GM23338 (cell line): ENCODE measurements at regions not wholly inside any gene's neighbourhood (a gene's known extent, or its start where the extent isn't known, plus 50 kb on each side); places are given as distances from the start of the nearest gene placed in this dataset.
A peak's percentile ranks its signal among the peaks of the same experiment; 100 is the strongest.

ENCODE experiments used
- ATAC-seq: fragments of 200-7000 bp; cut with Tn5 transposase; 3 replicates; pipeline ENCODE4 v1.9.1; 2020
- DNase-seq: peaks from one replicate; pipeline ENCODE4 v3.0.0-alpha.2; 2015; ENCODE audit warnings: low spot score
- H2AFZ ChIP-seq: fragments of 200-600 bp; sonication (generic); 2 replicates; pipeline ENCODE4 v1.8.0; 2016; ENCODE audit warnings: antibody characterized with exemption, mild to moderate bottlenecking, moderate library complexity
- H3F3A ChIP-seq: fragments of 200-600 bp; sonication (generic); replicated peaks from 2 replicates; pipeline ENCODE4 v1.8.0; 2017; ENCODE audit warnings: antibody characterized with exemption, mixed run types, low read depth
- H3K27ac ChIP-seq: fragments of 200-600 bp; sonication (generic); 2 replicates; pipeline ENCODE4 v1.6.1; 2016; ENCODE audit warnings: low read depth
- H3K27me3 ChIP-seq: fragments of 200-600 bp; sonication (generic); 2 replicates; pipeline ENCODE4 v1.8.0; 2016; ENCODE audit warnings: mild to moderate bottlenecking, mixed run types, moderate library complexity; ENCODE audit not compliant: insufficient read depth
- H3K36me3 ChIP-seq: fragments of 200-600 bp; sonication (generic); 2 replicates; pipeline ENCODE4 v1.8.0; 2016; ENCODE audit warnings: mild to moderate bottlenecking; ENCODE audit not compliant: insufficient read depth
- H3K4me1 ChIP-seq: fragments of 200-600 bp; sonication (generic); 2 replicates; pipeline ENCODE4 v1.8.0; 2016; ENCODE audit warnings: mild to moderate bottlenecking, moderate library complexity; ENCODE audit not compliant: insufficient read depth
- H3K4me2 ChIP-seq: fragments of 200-600 bp; sonication (generic); 2 replicates; pipeline ENCODE4 v1.7.1; 2017; ENCODE audit warnings: mixed run types
- H3K4me3 ChIP-seq: fragments of 200-600 bp; sonication (generic); 2 replicates; pipeline ENCODE4 v1.6.1; 2016; ENCODE audit warnings: mixed run types
- H3K79me2 ChIP-seq: fragments of 200-600 bp; sonication (generic); replicated peaks from 2 replicates; pipeline ENCODE4 v1.8.0; 2017; ENCODE audit warnings: mild to moderate bottlenecking; ENCODE audit not compliant: insufficient read depth
- H3K9me2 ChIP-seq: fragments of 200-600 bp; sonication (generic); 2 replicates; pipeline ENCODE4 v1.8.0; 2017; ENCODE audit not compliant: insufficient read depth
- H4K20me1 ChIP-seq: fragments of 200-600 bp; sonication (generic); replicated peaks from 2 replicates; pipeline ENCODE4 v1.8.0; 2017; ENCODE audit warnings: mild to moderate bottlenecking; ENCODE audit not compliant: insufficient read depth
- H3K27ac Mint-ChIP-seq: 2 replicates; pipeline ENCODE4 v1.8.0; 2020; ENCODE audit warnings: inconsistent platforms, mild to moderate bottlenecking, moderate library complexity, mixed read lengths
- H3K27me3 Mint-ChIP-seq: 3 replicates; pipeline ENCODE4 v1.8.0; 2022; ENCODE audit warnings: low read depth, mild to moderate bottlenecking, moderate library complexity, mixed read lengths, inconsistent platforms; ENCODE audit not compliant: insufficient read depth, poor library complexity
- H3K36me3 Mint-ChIP-seq: 3 replicates; pipeline ENCODE4 v1.8.0; 2021; ENCODE audit warnings: low read depth, mild to moderate bottlenecking, inconsistent platforms, moderate library complexity, mixed read lengths
- H3K4me1 Mint-ChIP-seq: 3 replicates; pipeline ENCODE4 v1.8.0; 2020; ENCODE audit warnings: mild to moderate bottlenecking, inconsistent platforms, mixed read lengths
- H3K4me3 Mint-ChIP-seq: 3 replicates; pipeline ENCODE4 v1.8.0; 2021; ENCODE audit warnings: moderate library complexity, mild to moderate bottlenecking, inconsistent platforms, mixed read lengths
- H3K9me3 Mint-ChIP-seq: 3 replicates; pipeline ENCODE4 v1.8.0; 2020; ENCODE audit warnings: moderate library complexity, mild to moderate bottlenecking, inconsistent platforms, mixed read lengths
- CREB1 ChIP-seq: fragments of 250-450 bp; sonication (Bioruptor Pico); IDR thresholded peaks from 2 replicates; pipeline ENCODE4 v1.5.0; 2020; ENCODE audit warnings: low read depth, mild to moderate bottlenecking, moderate library complexity
- EZH2 ChIP-seq: fragments of 200-600 bp; sonication (generic); IDR thresholded peaks from one replicate; pipeline ENCODE4 v1.8.0; 2017; ENCODE audit warnings: antibody characterized with exemption, mild to moderate bottlenecking, low read depth; ENCODE audit not compliant: unreplicated experiment
- EZH2phosphoT487 ChIP-seq: fragments of 200-600 bp; sonication (generic); IDR thresholded peaks from one replicate; pipeline ENCODE4 v1.8.1; 2018; ENCODE audit warnings: antibody characterized with exemption; ENCODE audit not compliant: unreplicated experiment
- JUNB ChIP-seq: IDR thresholded peaks from one replicate; pipeline ENCODE4 v1.6.1; 2016; ENCODE audit warnings: antibody characterized with exemption; ENCODE audit not compliant: unreplicated experiment
- NANOG ChIP-seq: IDR thresholded peaks from 2 replicates; pipeline ENCODE4 v1.6.1; 2016; ENCODE audit warnings: antibody characterized with exemption, borderline replicate concordance
- POLR2AphosphoS5 ChIP-seq: IDR thresholded peaks from 2 replicates; pipeline ENCODE4 v1.6.1; 2016; ENCODE audit warnings: antibody characterized with exemption, low read depth
- STAT1 ChIP-seq: IDR thresholded peaks from one replicate; pipeline ENCODE4 v1.6.1; 2016; ENCODE audit warnings: antibody characterized with exemption; ENCODE audit not compliant: unreplicated experiment
- ZNF114 ChIP-seq: fragments of 250-450 bp; sonication (Bioruptor Pico); IDR thresholded peaks from 2 replicates; pipeline ENCODE4 v1.5.0; 2020; ENCODE audit warnings: mild to moderate bottlenecking, moderate library complexity
- ZNF331 ChIP-seq: fragments of 250-450 bp; sonication (Bioruptor Pico); IDR thresholded peaks from 2 replicates; pipeline ENCODE4 v1.5.0; 2020; ENCODE audit warnings: low read depth, mild to moderate bottlenecking, moderate library complexity
- TF ChIP-seq, protein P1 (sequence below): IDR thresholded peaks from one replicate; pipeline ENCODE4 v1.6.1; 2018; ENCODE audit warnings: antibody characterized with exemption; ENCODE audit not compliant: unreplicated experiment
- TF ChIP-seq, protein P2 (sequence below): IDR thresholded peaks from 2 replicates; pipeline ENCODE4 v1.6.1; 2016; ENCODE audit warnings: antibody characterized with exemption
- TF ChIP-seq, protein P3 (sequence below), 2 experiments: fragments of 200-600 bp in 1 of 2; sonication (generic) in 1 of 2; conservative IDR thresholded peaks; 2 replicates each; pipeline versions ENCODE4 v1.5.1 to v1.6.1; 2016 to 2017; ENCODE audit warnings: antibody characterized with exemption in 2 of 2, low read depth in 2 of 2, mild to moderate bottlenecking in 2 of 2, moderate library complexity in 1 of 2
- TF ChIP-seq, protein P4 (sequence below): fragments of 250-450 bp; sonication (Bioruptor Pico); IDR thresholded peaks from 2 replicates; pipeline ENCODE4 v1.5.0; 2020; ENCODE audit warnings: mild to moderate bottlenecking, moderate library complexity

DNA sequence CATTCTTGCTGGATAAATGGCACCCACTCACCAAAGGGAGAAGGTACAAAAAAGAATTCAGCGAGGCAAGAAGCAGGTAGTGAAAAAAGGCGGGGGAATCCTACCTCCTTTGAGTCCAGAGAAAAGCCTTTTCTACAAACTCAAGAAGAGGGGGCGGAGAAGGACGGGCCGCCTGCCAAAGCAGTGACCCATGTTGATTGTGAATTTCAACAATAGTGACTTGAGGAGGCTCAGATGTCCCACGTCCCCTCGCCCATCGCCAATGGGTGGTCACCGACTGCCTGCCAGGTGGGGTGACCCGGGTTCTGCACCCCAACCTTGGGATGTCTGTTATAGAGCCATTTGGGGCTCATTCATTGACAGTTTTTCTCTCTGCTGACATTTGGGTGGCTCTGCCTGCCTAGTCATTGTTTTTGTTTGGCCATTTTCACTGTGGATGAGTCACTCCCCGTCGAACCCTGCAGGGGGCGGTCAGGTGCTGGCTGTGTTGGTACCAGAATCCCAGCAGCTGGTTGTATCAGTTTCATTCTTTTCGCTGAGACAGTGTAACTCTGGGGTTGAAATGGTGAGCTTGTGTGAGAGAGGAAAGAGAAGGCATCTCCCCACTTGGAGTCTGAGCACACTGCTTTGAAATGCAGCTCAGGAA is 163.4 kb upstream of the NCAM1 start:
- Histone ChIP-seq H3K27me3 (no peaks in the 10 kb centered on the region), H2AFZ (peak overlapping the region; percentile 70; the same call in 1 of the 2 replicates), H3K36me3 (no peaks in the 10 kb centered on the region), H3K4me3 (no peak overlapping the region), H3K4me2 (peak overlapping the region; percentile 68), H3K27ac (no peak overlapping the region), H3F3A (no peaks in the 10 kb centered on the region), H3K9me2 (no peaks in the 10 kb centered on the region), H3K79me2 (no peaks in the 10 kb centered on the region), H3K4me1 (peaks cover 11% of the 10 kb centered on the region), H4K20me1 (no peaks in the 10 kb centered on the region)
- Mint-ChIP-seq H3K4me1 (peaks cover 30% of the 10 kb centered on the region), H3K36me3 (no peaks in the 10 kb centered on the region), H3K27me3 (peaks cover 9% of the 10 kb centered on the region), H3K9me3 (no peaks in the 10 kb centered on the region), H3K4me3 (no peak overlapping the region), H3K27ac (peak overlapping the region; percentile 81)
- peak; percentile 70 for DNase-seq
- TF ChIP-seq JUNB (no peak), CREB1 (CRISPR knock-in tag) (0 out of 2 replicates have a peak, but pooled peaks have one; percentile 7), ZNF114 (CRISPR knock-in tag) (0 out of 2 replicates have a peak, but pooled peaks have one; percentile 33), EZH2phosphoT487 (no peak), POLR2AphosphoS5 (no peak), ZNF331 (CRISPR knock-in tag) (no peak), NANOG (no peak), EZH2 (no peak), STAT1 (no peak)
- TF ChIP-seq, protein P1, sequence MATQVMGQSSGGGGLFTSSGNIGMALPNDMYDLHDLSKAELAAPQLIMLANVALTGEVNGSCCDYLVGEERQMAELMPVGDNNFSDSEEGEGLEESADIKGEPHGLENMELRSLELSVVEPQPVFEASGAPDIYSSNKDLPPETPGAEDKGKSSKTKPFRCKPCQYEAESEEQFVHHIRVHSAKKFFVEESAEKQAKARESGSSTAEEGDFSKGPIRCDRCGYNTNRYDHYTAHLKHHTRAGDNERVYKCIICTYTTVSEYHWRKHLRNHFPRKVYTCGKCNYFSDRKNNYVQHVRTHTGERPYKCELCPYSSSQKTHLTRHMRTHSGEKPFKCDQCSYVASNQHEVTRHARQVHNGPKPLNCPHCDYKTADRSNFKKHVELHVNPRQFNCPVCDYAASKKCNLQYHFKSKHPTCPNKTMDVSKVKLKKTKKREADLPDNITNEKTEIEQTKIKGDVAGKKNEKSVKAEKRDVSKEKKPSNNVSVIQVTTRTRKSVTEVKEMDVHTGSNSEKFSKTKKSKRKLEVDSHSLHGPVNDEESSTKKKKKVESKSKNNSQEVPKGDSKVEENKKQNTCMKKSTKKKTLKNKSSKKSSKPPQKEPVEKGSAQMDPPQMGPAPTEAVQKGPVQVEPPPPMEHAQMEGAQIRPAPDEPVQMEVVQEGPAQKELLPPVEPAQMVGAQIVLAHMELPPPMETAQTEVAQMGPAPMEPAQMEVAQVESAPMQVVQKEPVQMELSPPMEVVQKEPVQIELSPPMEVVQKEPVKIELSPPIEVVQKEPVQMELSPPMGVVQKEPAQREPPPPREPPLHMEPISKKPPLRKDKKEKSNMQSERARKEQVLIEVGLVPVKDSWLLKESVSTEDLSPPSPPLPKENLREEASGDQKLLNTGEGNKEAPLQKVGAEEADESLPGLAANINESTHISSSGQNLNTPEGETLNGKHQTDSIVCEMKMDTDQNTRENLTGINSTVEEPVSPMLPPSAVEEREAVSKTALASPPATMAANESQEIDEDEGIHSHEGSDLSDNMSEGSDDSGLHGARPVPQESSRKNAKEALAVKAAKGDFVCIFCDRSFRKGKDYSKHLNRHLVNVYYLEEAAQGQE: no peak
- TF ChIP-seq, protein P2, sequence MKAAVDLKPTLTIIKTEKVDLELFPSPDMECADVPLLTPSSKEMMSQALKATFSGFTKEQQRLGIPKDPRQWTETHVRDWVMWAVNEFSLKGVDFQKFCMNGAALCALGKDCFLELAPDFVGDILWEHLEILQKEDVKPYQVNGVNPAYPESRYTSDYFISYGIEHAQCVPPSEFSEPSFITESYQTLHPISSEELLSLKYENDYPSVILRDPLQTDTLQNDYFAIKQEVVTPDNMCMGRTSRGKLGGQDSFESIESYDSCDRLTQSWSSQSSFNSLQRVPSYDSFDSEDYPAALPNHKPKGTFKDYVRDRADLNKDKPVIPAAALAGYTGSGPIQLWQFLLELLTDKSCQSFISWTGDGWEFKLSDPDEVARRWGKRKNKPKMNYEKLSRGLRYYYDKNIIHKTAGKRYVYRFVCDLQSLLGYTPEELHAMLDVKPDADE: no peak
- TF ChIP-seq, protein P3, sequence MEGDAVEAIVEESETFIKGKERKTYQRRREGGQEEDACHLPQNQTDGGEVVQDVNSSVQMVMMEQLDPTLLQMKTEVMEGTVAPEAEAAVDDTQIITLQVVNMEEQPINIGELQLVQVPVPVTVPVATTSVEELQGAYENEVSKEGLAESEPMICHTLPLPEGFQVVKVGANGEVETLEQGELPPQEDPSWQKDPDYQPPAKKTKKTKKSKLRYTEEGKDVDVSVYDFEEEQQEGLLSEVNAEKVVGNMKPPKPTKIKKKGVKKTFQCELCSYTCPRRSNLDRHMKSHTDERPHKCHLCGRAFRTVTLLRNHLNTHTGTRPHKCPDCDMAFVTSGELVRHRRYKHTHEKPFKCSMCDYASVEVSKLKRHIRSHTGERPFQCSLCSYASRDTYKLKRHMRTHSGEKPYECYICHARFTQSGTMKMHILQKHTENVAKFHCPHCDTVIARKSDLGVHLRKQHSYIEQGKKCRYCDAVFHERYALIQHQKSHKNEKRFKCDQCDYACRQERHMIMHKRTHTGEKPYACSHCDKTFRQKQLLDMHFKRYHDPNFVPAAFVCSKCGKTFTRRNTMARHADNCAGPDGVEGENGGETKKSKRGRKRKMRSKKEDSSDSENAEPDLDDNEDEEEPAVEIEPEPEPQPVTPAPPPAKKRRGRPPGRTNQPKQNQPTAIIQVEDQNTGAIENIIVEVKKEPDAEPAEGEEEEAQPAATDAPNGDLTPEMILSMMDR (conservative IDR thresholded peaks at IDR 0.05; ENCODE audit: low read depth in 2 of 2): peak; percentile 67 to 80
- TF ChIP-seq, protein P4, sequence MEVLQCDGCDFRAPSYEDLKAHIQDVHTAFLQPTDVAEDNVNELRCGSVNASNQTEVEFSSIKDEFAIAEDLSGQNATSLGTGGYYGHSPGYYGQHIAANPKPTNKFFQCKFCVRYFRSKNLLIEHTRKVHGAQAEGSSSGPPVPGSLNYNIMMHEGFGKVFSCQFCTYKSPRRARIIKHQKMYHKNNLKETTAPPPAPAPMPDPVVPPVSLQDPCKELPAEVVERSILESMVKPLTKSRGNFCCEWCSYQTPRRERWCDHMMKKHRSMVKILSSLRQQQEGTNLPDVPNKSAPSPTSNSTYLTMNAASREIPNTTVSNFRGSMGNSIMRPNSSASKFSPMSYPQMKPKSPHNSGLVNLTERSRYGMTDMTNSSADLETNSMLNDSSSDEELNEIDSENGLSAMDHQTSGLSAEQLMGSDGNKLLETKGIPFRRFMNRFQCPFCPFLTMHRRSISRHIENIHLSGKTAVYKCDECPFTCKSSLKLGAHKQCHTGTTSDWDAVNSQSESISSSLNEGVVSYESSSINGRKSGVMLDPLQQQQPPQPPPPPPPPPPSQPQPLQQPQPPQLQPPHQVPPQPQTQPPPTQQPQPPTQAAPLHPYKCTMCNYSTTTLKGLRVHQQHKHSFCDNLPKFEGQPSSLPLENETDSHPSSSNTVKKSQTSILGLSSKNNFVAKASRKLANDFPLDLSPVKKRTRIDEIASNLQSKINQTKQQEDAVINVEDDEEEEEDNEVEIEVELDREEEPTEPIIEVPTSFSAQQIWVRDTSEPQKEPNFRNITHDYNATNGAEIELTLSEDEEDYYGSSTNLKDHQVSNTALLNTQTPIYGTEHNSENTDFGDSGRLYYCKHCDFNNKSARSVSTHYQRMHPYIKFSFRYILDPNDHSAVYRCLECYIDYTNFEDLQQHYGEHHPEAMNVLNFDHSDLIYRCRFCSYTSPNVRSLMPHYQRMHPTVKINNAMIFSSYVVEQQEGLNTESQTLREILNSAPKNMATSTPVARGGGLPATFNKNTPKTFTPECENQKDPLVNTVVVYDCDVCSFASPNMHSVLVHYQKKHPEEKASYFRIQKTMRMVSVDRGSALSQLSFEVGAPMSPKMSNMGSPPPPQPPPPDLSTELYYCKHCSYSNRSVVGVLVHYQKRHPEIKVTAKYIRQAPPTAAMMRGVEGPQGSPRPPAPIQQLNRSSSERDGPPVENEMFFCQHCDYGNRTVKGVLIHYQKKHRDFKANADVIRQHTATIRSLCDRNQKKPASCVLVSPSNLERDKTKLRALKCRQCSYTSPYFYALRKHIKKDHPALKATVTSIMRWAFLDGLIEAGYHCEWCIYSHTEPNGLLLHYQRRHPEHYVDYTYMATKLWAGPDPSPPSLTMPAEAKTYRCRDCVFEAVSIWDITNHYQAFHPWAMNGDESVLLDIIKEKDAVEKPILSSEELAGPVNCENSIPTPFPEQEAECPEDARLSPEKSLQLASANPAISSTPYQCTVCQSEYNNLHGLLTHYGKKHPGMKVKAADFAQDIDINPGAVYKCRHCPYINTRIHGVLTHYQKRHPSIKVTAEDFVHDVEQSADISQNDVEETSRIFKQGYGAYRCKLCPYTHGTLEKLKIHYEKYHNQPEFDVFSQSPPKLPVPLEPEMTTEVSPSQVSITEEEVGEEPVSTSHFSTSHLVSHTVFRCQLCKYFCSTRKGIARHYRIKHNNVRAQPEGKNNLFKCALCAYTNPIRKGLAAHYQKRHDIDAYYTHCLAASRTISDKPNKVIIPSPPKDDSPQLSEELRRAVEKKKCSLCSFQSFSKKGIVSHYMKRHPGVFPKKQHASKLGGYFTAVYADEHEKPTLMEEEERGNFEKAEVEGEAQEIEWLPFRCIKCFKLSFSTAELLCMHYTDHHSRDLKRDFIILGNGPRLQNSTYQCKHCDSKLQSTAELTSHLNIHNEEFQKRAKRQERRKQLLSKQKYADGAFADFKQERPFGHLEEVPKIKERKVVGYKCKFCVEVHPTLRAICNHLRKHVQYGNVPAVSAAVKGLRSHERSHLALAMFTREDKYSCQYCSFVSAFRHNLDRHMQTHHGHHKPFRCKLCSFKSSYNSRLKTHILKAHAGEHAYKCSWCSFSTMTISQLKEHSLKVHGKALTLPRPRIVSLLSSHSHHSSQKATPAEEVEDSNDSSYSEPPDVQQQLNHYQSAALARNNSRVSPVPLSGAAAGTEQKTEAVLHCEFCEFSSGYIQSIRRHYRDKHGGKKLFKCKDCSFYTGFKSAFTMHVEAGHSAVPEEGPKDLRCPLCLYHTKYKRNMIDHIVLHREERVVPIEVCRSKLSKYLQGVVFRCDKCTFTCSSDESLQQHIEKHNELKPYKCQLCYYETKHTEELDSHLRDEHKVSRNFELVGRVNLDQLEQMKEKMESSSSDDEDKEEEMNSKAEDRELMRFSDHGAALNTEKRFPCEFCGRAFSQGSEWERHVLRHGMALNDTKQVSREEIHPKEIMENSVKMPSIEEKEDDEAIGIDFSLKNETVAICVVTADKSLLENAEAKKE (CRISPR knock-in tag): no peak
- ATAC-seq: peak; percentile 64
